Medulla oblongata (tissue), 1 donor: ENCODE measurements at regions not wholly inside any gene's neighbourhood (a gene's known extent, or its start where the extent isn't known, plus 50 kb on each side); places are given as distances from the start of the nearest gene placed in this dataset.

Experiments
- DNase-seq: peaks from one replicate; pipeline ENCODE4 v3.0.0-alpha.2; 2015; ENCODE audit errors: extremely low spot score

GRCh38 chr11:116123739-116124138 is 619.5 kb upstream of the CADM1 start:
- DNase-seq = no peak

- no peak for DNase-seq
These were observed 618.7 kb upstream of the CADM1 start for GRCh38 chr11:116122697-116123472.

- DNase-seq = no peak
These were observed 614.9 kb upstream of the CADM1 start for GRCh38 chr11:116119158-116119557.

- DNase-seq = no peak
These were observed 613.9 kb upstream of the CADM1 start for GRCh38 chr11:116118138-116118470.

GRCh38 chr11:116117331-116118137 is 613.3 kb upstream of the CADM1 start:
- no peak for DNase-seq

- no peak for DNase-seq
These were observed 611.6 kb upstream of the CADM1 start for GRCh38 chr11:116115801-116116200.

- peak; percentile 35 for DNase-seq
These were observed 610.0 kb upstream of the CADM1 start for GRCh38 chr11:116114198-116114651.

GRCh38 chr11:116112087-116112935 is 608.1 kb upstream of the CADM1 start:
- no peak for DNase-seq

- no peak for DNase-seq
These were observed 607.3 kb upstream of the CADM1 start for GRCh38 chr11:116111546-116111945.

GRCh38 chr11:116110802-116111201 is 606.6 kb upstream of the CADM1 start:
- no peak for DNase-seq

GRCh38 chr11:116110356-116110755 is 606.1 kb upstream of the CADM1 start:
- DNase-seq = no peak

GRCh38 chr11:116109228-116109627 is 605.0 kb upstream of the CADM1 start:
- no peak for DNase-seq

- no peak for DNase-seq
These were observed 603.9 kb upstream of the CADM1 start for GRCh38 chr11:116108161-116108560.

- DNase-seq = no peak
These were observed 603.0 kb upstream of the CADM1 start for GRCh38 chr11:116107229-116107628.

GRCh38 chr11:116104498-116105174 is 600.4 kb upstream of the CADM1 start:
- DNase-seq = no peak

GRCh38 chr11:116101902-116102301 is 597.7 kb upstream of the CADM1 start:
- DNase-seq = no peak

- DNase-seq = no peak
These were observed 595.8 kb upstream of the CADM1 start for GRCh38 chr11:116100016-116100415.

GRCh38 chr11:116099541-116099940 is 595.3 kb upstream of the CADM1 start:
- DNase-seq = no peak

GRCh38 chr11:116096272-116096995 is 592.2 kb upstream of the CADM1 start:
- DNase-seq = no peak

- no peak for DNase-seq
These were observed 589.5 kb upstream of the CADM1 start for GRCh38 chr11:116093481-116094270.
